ENCODE measurements at regions not wholly inside any gene's neighbourhood (a gene's known extent, or its start where the extent isn't known, plus 50 kb on each side); places are given as distances from the start of the nearest gene placed in this dataset.

GRCh38 chr13:90801621-90802020, 545.9 kb upstream of the MIR17HG start:
- Histone ChIP-seq H3K79me2 (ENCODE audit: low read length) (no peaks in the 10 kb centered on the region), H3K4me2 (ENCODE audit: low read depth, low read length, poor library complexity, severe bottlenecking) (no peak overlapping the region), H3K36me3 (ENCODE audit: insufficient read depth, low read length) (no peaks in the 10 kb centered on the region), H3K4me1 (ENCODE audit: low read length) (peaks cover 6% of the 10 kb centered on the region), H3K27ac (ENCODE audit: low read length) (no peak overlapping the region), H3K9me2 (replicated peaks; ENCODE audit: insufficient read depth, low read length) (no peaks in the 10 kb centered on the region), H2AFZ (ENCODE audit: low read length) (no peak overlapping the region), H3K27me3 (ENCODE audit: low read length) (no peaks in the 10 kb centered on the region), H3K9me3 (ENCODE audit: low read length) (no peaks in the 10 kb centered on the region), H3K9ac (ENCODE audit: low read length) (no peak overlapping the region), H3K4me3 (ENCODE audit: low read length) (no peak overlapping the region), H4K20me1 (ENCODE audit: insufficient read depth, low read depth, low read length) (no peaks in the 10 kb centered on the region)
- no peak for DNase-seq

GRCh38 chr13:90803210-90803609, 544.3 kb upstream of the MIR17HG start:
- peaks cover 6% of the 10 kb centered on the region for H3K4me1 ChIP-seq (ENCODE audit: low read length)
- H2AFZ ChIP-seq (ENCODE audit: low read length): no peak overlapping the region
- no peak for DNase-seq
- H3K36me3 ChIP-seq (ENCODE audit: insufficient read depth, low read length): no peaks in the 10 kb centered on the region
- H3K27me3 ChIP-seq (ENCODE audit: low read length): no peaks in the 10 kb centered on the region
- H3K4me2 ChIP-seq (ENCODE audit: low read depth, low read length, poor library complexity, severe bottlenecking): no peak overlapping the region
- no peak overlapping the region for H3K4me3 ChIP-seq (ENCODE audit: low read length)
- no peaks in the 10 kb centered on the region for H3K9me2 ChIP-seq (replicated peaks; ENCODE audit: insufficient read depth, low read length)
- H3K9me3 ChIP-seq (ENCODE audit: low read length): no peaks in the 10 kb centered on the region
- no peaks in the 10 kb centered on the region for H4K20me1 ChIP-seq (ENCODE audit: insufficient read depth, low read depth, low read length)
- H3K27ac ChIP-seq (ENCODE audit: low read length): no peak overlapping the region
- no peaks in the 10 kb centered on the region for H3K79me2 ChIP-seq (ENCODE audit: low read length)
- no peak overlapping the region for H3K9ac ChIP-seq (ENCODE audit: low read length)

GRCh38 chr13:90806016-90806615, 541.4 kb upstream of the MIR17HG start:
- no peaks in the 10 kb centered on the region for H3K79me2 ChIP-seq (ENCODE audit: low read length)
- H4K20me1 ChIP-seq (ENCODE audit: insufficient read depth, low read depth, low read length): no peaks in the 10 kb centered on the region
- H2AFZ ChIP-seq (ENCODE audit: low read length): no peak overlapping the region
- no peak overlapping the region for H3K9ac ChIP-seq (ENCODE audit: low read length)
- no peaks in the 10 kb centered on the region for H3K9me2 ChIP-seq (replicated peaks; ENCODE audit: insufficient read depth, low read length)
- H3K27me3 ChIP-seq (ENCODE audit: low read length): no peaks in the 10 kb centered on the region
- H3K27ac ChIP-seq (ENCODE audit: low read length): no peak overlapping the region
- no peaks in the 10 kb centered on the region for H3K9me3 ChIP-seq (ENCODE audit: low read length)
- H3K36me3 ChIP-seq (ENCODE audit: insufficient read depth, low read length): no peaks in the 10 kb centered on the region
- H3K4me1 ChIP-seq (ENCODE audit: low read length): no peaks in the 10 kb centered on the region
- H3K4me2 ChIP-seq (ENCODE audit: low read depth, low read length, poor library complexity, severe bottlenecking): no peak overlapping the region
- DNase-seq: no peak
- H3K4me3 ChIP-seq (ENCODE audit: low read length): no peak overlapping the region

GRCh38 chr13:90806892-90807291, 540.6 kb upstream of the MIR17HG start:
- no peak for DNase-seq
- Histone ChIP-seq H2AFZ (ENCODE audit: low read length) (no peak overlapping the region), H3K27me3 (ENCODE audit: low read length) (no peaks in the 10 kb centered on the region), H3K79me2 (ENCODE audit: low read length) (no peaks in the 10 kb centered on the region), H3K4me3 (ENCODE audit: low read length) (no peak overlapping the region), H3K9me3 (ENCODE audit: low read length) (no peaks in the 10 kb centered on the region), H4K20me1 (ENCODE audit: insufficient read depth, low read depth, low read length) (no peaks in the 10 kb centered on the region), H3K4me2 (ENCODE audit: low read depth, low read length, poor library complexity, severe bottlenecking) (no peak overlapping the region), H3K9ac (ENCODE audit: low read length) (no peak overlapping the region), H3K36me3 (ENCODE audit: insufficient read depth, low read length) (no peaks in the 10 kb centered on the region), H3K9me2 (replicated peaks; ENCODE audit: insufficient read depth, low read length) (no peaks in the 10 kb centered on the region), H3K27ac (ENCODE audit: low read length) (no peak overlapping the region), H3K4me1 (ENCODE audit: low read length) (no peaks in the 10 kb centered on the region)

- H3K4me2 ChIP-seq (ENCODE audit: low read depth, low read length, poor library complexity, severe bottlenecking): no peak overlapping the region
- H2AFZ ChIP-seq (ENCODE audit: low read length): no peak overlapping the region
- no peaks in the 10 kb centered on the region for H3K27me3 ChIP-seq (ENCODE audit: low read length)
- H3K9me3 ChIP-seq (ENCODE audit: low read length): no peaks in the 10 kb centered on the region
- no peaks in the 10 kb centered on the region for H3K36me3 ChIP-seq (ENCODE audit: insufficient read depth, low read length)
- no peaks in the 10 kb centered on the region for H3K4me1 ChIP-seq (ENCODE audit: low read length)
- no peak for DNase-seq
- H3K79me2 ChIP-seq (ENCODE audit: low read length): no peaks in the 10 kb centered on the region
- H3K9ac ChIP-seq (ENCODE audit: low read length): no peak overlapping the region
- no peak overlapping the region for H3K4me3 ChIP-seq (ENCODE audit: low read length)
- no peaks in the 10 kb centered on the region for H3K9me2 ChIP-seq (replicated peaks; ENCODE audit: insufficient read depth, low read length)
- no peaks in the 10 kb centered on the region for H4K20me1 ChIP-seq (ENCODE audit: insufficient read depth, low read depth, low read length)
- H3K27ac ChIP-seq (ENCODE audit: low read length): no peak overlapping the region
These were observed 538.6 kb upstream of the MIR17HG start for GRCh38 chr13:90808838-90809237.

- Histone ChIP-seq H3K79me2 (ENCODE audit: low read length) (no peaks in the 10 kb centered on the region), H3K36me3 (ENCODE audit: insufficient read depth, low read length) (no peaks in the 10 kb centered on the region), H3K9me2 (replicated peaks; ENCODE audit: insufficient read depth, low read length) (no peaks in the 10 kb centered on the region), H3K9ac (ENCODE audit: low read length) (no peak overlapping the region), H3K9me3 (ENCODE audit: low read length) (no peaks in the 10 kb centered on the region), H3K27ac (ENCODE audit: low read length) (no peak overlapping the region), H3K4me2 (ENCODE audit: low read depth, low read length, poor library complexity, severe bottlenecking) (no peak overlapping the region), H2AFZ (ENCODE audit: low read length) (no peak overlapping the region), H3K4me3 (ENCODE audit: low read length) (no peak overlapping the region), H3K4me1 (ENCODE audit: low read length) (no peaks in the 10 kb centered on the region), H3K27me3 (ENCODE audit: low read length) (no peaks in the 10 kb centered on the region), H4K20me1 (ENCODE audit: insufficient read depth, low read depth, low read length) (no peaks in the 10 kb centered on the region)
- no peak for DNase-seq
These were observed 523.5 kb upstream of the MIR17HG start for GRCh38 chr13:90824032-90824431.

- no peaks in the 10 kb centered on the region for H3K9me3 ChIP-seq (ENCODE audit: low read length)
- no peak overlapping the region for H3K4me2 ChIP-seq (ENCODE audit: low read depth, low read length, poor library complexity, severe bottlenecking)
- no peaks in the 10 kb centered on the region for H3K36me3 ChIP-seq (ENCODE audit: insufficient read depth, low read length)
- H4K20me1 ChIP-seq (ENCODE audit: insufficient read depth, low read depth, low read length): no peaks in the 10 kb centered on the region
- DNase-seq: no peak
- no peak overlapping the region for H3K9ac ChIP-seq (ENCODE audit: low read length)
- H3K4me3 ChIP-seq (ENCODE audit: low read length): no peak overlapping the region
- H3K4me1 ChIP-seq (ENCODE audit: low read length): no peaks in the 10 kb centered on the region
- no peak overlapping the region for H3K27ac ChIP-seq (ENCODE audit: low read length)
- H3K79me2 ChIP-seq (ENCODE audit: low read length): no peaks in the 10 kb centered on the region
- H3K27me3 ChIP-seq (ENCODE audit: low read length): no peaks in the 10 kb centered on the region
- H2AFZ ChIP-seq (ENCODE audit: low read length): no peak overlapping the region
- H3K9me2 ChIP-seq (replicated peaks; ENCODE audit: insufficient read depth, low read length): no peaks in the 10 kb centered on the region
These were observed 520.8 kb upstream of the MIR17HG start for GRCh38 chr13:90826688-90827087.

GRCh38 chr13:90830782-90831181, 516.7 kb upstream of the MIR17HG start:
- H3K9ac ChIP-seq (ENCODE audit: low read length): no peak overlapping the region
- no peak overlapping the region for H3K4me3 ChIP-seq (ENCODE audit: low read length)

GRCh38 chr13:90833951-90834350, 513.5 kb upstream of the MIR17HG start:
- H3K27me3 ChIP-seq (ENCODE audit: low read length): no peaks in the 10 kb centered on the region
- no peak for DNase-seq
- H3K4me3 ChIP-seq (ENCODE audit: low read length): no peak overlapping the region
- H3K79me2 ChIP-seq (ENCODE audit: low read length): no peaks in the 10 kb centered on the region
- no peak overlapping the region for H2AFZ ChIP-seq (ENCODE audit: low read length)
- H3K27ac ChIP-seq (ENCODE audit: low read length): no peak overlapping the region
- H3K36me3 ChIP-seq (ENCODE audit: insufficient read depth, low read length): no peaks in the 10 kb centered on the region
- H3K4me1 ChIP-seq (ENCODE audit: low read length): no peaks in the 10 kb centered on the region
- H3K9me2 ChIP-seq (replicated peaks; ENCODE audit: insufficient read depth, low read length): no peaks in the 10 kb centered on the region
- no peak overlapping the region for H3K9ac ChIP-seq (ENCODE audit: low read length)
- H3K9me3 ChIP-seq (ENCODE audit: low read length): no peaks in the 10 kb centered on the region
- H3K4me2 ChIP-seq (ENCODE audit: low read depth, low read length, poor library complexity, severe bottlenecking): no peak overlapping the region
- no peaks in the 10 kb centered on the region for H4K20me1 ChIP-seq (ENCODE audit: insufficient read depth, low read depth, low read length)

More at GRCh38 chr13:90830782-90831181, 516.7 kb upstream of the MIR17HG start:
- Histone ChIP-seq H3K27ac (ENCODE audit: low read length) (no peak overlapping the region), H3K4me2 (ENCODE audit: low read depth, low read length, poor library complexity, severe bottlenecking) (no peak overlapping the region), H3K4me1 (ENCODE audit: low read length) (no peaks in the 10 kb centered on the region), H3K9me2 (replicated peaks; ENCODE audit: insufficient read depth, low read length) (no peaks in the 10 kb centered on the region), H3K36me3 (ENCODE audit: insufficient read depth, low read length) (no peaks in the 10 kb centered on the region), H4K20me1 (ENCODE audit: insufficient read depth, low read depth, low read length) (no peaks in the 10 kb centered on the region), H3K9me3 (ENCODE audit: low read length) (no peaks in the 10 kb centered on the region), H3K27me3 (ENCODE audit: low read length) (no peaks in the 10 kb centered on the region), H2AFZ (ENCODE audit: low read length) (no peak overlapping the region), H3K79me2 (ENCODE audit: low read length) (no peaks in the 10 kb centered on the region)
- DNase-seq: no peak
